ENCODE measurements at regions not wholly inside any gene's neighbourhood (a gene's known extent, or its start where the extent isn't known, plus 50 kb on each side); places are given as distances from the start of the nearest gene placed in this dataset.
"Not testable (repeated sequence)": the region's sequence is repeated elsewhere in the genome, so short reads cannot be mapped to it uniquely, and the experiment has no call there.

GRCh38 chr3:198096015-198096414, 136.0 kb downstream of the LMLN start:
- Histone ChIP-seq H3K27me3 (ENCODE audit: insufficient read depth, low read length, poor library complexity) (no peaks in the 10 kb centered on the region), H2AFZ (ENCODE audit: low read depth, low read length) (no peak overlapping the region), H4K20me1 (ENCODE audit: insufficient read depth, low read length) (no peaks in the 10 kb centered on the region), H3K4me2 (ENCODE audit: insufficient read depth, low read length) (no peak overlapping the region), H3K4me3 (ENCODE audit: low read depth in 1 of 2, low read length in 2 of 2) (no peak overlapping the region), H3K79me2 (ENCODE audit: insufficient read depth, low read length) (no peaks in the 10 kb centered on the region), H3K9me3 (ENCODE audit: insufficient read depth, low read length, severe bottlenecking) (no peaks in the 10 kb centered on the region), H3K4me1 (ENCODE audit: insufficient read depth, low read length) (no peaks in the 10 kb centered on the region), H3K9ac (ENCODE audit: low read depth, low read length) (no peak overlapping the region), H3K27ac (ENCODE audit: low read length) (no peak overlapping the region), H3K36me3 (ENCODE audit: insufficient read depth, low read length) (no peaks in the 10 kb centered on the region)
- ATAC-seq (ENCODE audit: insufficient read depth, low read depth) (no peak), DNase-seq (no peak)
- TF ChIP-seq CTCF (IDR thresholded peaks at IDR 0.05; ENCODE audit: borderline replicate concordance, extremely low read depth, low read length, poor library complexity, severe bottlenecking), result no peak
- TF ChIP-seq EZH2 (IDR thresholded peaks at IDR 0.05; ENCODE audit: borderline replicate concordance, low read depth, low read length, severe bottlenecking), result no peak

DNA sequence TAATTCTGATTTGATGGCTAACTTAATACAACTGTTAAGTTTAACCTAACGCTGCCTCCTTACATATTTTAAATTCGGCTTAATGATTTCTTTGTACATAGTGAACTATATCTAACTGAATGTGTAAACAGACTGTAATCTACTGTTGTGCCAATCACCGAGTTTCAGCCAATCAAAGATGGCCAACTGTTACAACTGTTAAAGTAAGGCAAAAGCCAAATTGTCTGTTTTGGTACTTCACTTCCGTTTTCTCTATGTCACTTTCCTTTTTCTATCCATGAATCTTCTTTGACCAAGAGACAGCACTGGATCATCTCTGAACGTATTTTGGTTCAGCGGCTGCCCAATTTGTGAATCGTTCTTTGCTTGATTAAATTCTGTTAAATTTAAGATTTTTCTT, 137.0 kb downstream of the LMLN start:
- no peak overlapping the region for H3K4me2 ChIP-seq (ENCODE audit: insufficient read depth, low read length)
- no peak for ATAC-seq (ENCODE audit: insufficient read depth, low read depth)
- H3K4me3 ChIP-seq (ENCODE audit: low read depth in 1 of 2, low read length in 2 of 2), result no peak overlapping the region
- H3K79me2 ChIP-seq (ENCODE audit: insufficient read depth, low read length), result no peaks in the 10 kb centered on the region
- DNase-seq, result no peak
- H4K20me1 ChIP-seq (ENCODE audit: insufficient read depth, low read length), result no peaks in the 10 kb centered on the region
- no peaks in the 10 kb centered on the region for H3K36me3 ChIP-seq (ENCODE audit: insufficient read depth, low read length)
- H3K9ac ChIP-seq (ENCODE audit: low read depth, low read length), result no peak overlapping the region
- no peaks in the 10 kb centered on the region for H3K4me1 ChIP-seq (ENCODE audit: insufficient read depth, low read length)
- no peaks in the 10 kb centered on the region for H3K9me3 ChIP-seq (ENCODE audit: insufficient read depth, low read length, severe bottlenecking)
- H3K27me3 ChIP-seq (ENCODE audit: insufficient read depth, low read length, poor library complexity), result no peaks in the 10 kb centered on the region
- H3K27ac ChIP-seq (ENCODE audit: low read length), result no peak overlapping the region
- TF ChIP-seq CTCF (IDR thresholded peaks at IDR 0.05; ENCODE audit: borderline replicate concordance, extremely low read depth, low read length, poor library complexity, severe bottlenecking), result no peak
- no peak for TF ChIP-seq EZH2 (IDR thresholded peaks at IDR 0.05; ENCODE audit: borderline replicate concordance, low read depth, low read length, severe bottlenecking)
- no peak overlapping the region for H2AFZ ChIP-seq (ENCODE audit: low read depth, low read length)

- not testable (repeated sequence) for H3K4me1 ChIP-seq (ENCODE audit: insufficient read depth, low read length); H3K27me3 ChIP-seq (ENCODE audit: insufficient read depth, low read length, poor library complexity); H2AFZ ChIP-seq (ENCODE audit: low read depth, low read length); H3K4me3 ChIP-seq (ENCODE audit: low read depth in 1 of 2, low read length in 2 of 2); H3K9me3 ChIP-seq (ENCODE audit: insufficient read depth, low read length, severe bottlenecking); ATAC-seq (ENCODE audit: insufficient read depth, low read depth); H3K27ac ChIP-seq (ENCODE audit: low read length); H3K79me2 ChIP-seq (ENCODE audit: insufficient read depth, low read length); H3K36me3 ChIP-seq (ENCODE audit: insufficient read depth, low read length); H3K4me2 ChIP-seq (ENCODE audit: insufficient read depth, low read length); H4K20me1 ChIP-seq (ENCODE audit: insufficient read depth, low read length); H3K9ac ChIP-seq (ENCODE audit: low read depth, low read length)
- DNase-seq, result peak; percentile 41
Observed at GRCh38 chr3:198098661-198099081, 138.7 kb downstream of the LMLN start.

DNA sequence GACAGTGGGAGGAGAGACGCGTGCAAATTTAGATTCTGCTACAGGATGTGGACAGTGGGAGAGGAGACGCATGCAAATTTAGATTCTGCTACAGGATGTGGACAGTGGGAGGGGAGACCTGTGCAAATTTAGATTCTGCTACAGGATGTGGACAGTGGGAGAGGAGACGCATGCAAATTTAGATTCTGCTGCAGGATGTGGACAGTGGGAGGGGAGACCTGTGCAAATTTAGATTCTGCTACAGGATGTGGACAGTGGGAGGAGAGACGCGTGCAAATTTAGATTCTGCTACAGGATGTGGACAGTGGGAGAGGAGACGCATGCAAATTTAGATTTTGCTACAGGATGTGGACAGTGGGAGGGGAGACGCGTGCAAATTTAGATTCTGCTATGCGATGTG, 143.1 kb downstream of the LMLN start:
- H3K4me1 ChIP-seq (ENCODE audit: insufficient read depth, low read length); H3K36me3 ChIP-seq (ENCODE audit: insufficient read depth, low read length); H2AFZ ChIP-seq (ENCODE audit: low read depth, low read length); H4K20me1 ChIP-seq (ENCODE audit: insufficient read depth, low read length); DNase-seq; H3K4me2 ChIP-seq (ENCODE audit: insufficient read depth, low read length); H3K4me3 ChIP-seq (ENCODE audit: low read depth in 1 of 2, low read length in 2 of 2); H3K9me3 ChIP-seq (ENCODE audit: insufficient read depth, low read length, severe bottlenecking); H3K79me2 ChIP-seq (ENCODE audit: insufficient read depth, low read length); H3K27me3 ChIP-seq (ENCODE audit: insufficient read depth, low read length, poor library complexity); H3K27ac ChIP-seq (ENCODE audit: low read length); H3K9ac ChIP-seq (ENCODE audit: low read depth, low read length); ATAC-seq (ENCODE audit: insufficient read depth, low read depth): not testable (repeated sequence)

Measured in DND-41 (cell line).